ENCODE measurements at regions not wholly inside any gene's neighbourhood (a gene's known extent, or its start where the extent isn't known, plus 50 kb on each side); places are given as distances from the start of the nearest gene placed in this dataset.

DNA sequence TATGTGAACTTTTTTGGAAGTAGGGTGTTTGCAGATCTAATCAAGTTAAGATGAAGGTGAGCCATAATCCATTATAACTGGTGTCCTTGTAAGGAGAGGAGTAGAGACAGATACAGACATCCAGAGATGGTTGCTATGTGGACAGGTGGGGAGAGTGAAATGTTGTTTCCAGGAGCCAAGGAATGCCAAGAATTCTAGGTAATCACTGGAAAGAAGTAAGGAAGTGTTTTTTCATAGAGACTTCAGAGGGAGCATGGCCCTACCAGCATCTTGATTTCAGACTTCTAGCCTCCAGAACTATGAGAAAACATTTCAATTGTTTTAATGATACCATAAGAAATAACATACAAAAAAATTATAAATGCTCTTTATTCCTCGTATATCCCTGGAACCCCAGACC, 320.5 kb upstream of the ANO3 start:
- intact Hi-C loops (cut with DNase I; ENCODE audit: low total_unique reads) = no loop called here
- no peaks in the 10 kb centered on the region for H3K27me3 ChIP-seq
- H3K4me3 ChIP-seq = no peak overlapping the region
- no peak overlapping the region for H3K27ac ChIP-seq
- no peak for DNase-seq
- TF ChIP-seq, protein P1, sequence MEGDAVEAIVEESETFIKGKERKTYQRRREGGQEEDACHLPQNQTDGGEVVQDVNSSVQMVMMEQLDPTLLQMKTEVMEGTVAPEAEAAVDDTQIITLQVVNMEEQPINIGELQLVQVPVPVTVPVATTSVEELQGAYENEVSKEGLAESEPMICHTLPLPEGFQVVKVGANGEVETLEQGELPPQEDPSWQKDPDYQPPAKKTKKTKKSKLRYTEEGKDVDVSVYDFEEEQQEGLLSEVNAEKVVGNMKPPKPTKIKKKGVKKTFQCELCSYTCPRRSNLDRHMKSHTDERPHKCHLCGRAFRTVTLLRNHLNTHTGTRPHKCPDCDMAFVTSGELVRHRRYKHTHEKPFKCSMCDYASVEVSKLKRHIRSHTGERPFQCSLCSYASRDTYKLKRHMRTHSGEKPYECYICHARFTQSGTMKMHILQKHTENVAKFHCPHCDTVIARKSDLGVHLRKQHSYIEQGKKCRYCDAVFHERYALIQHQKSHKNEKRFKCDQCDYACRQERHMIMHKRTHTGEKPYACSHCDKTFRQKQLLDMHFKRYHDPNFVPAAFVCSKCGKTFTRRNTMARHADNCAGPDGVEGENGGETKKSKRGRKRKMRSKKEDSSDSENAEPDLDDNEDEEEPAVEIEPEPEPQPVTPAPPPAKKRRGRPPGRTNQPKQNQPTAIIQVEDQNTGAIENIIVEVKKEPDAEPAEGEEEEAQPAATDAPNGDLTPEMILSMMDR (IDR thresholded peaks at IDR 0.05) = no peak
- no peaks in the 10 kb centered on the region for H3K9me3 ChIP-seq
- no peaks in the 10 kb centered on the region for H3K4me1 ChIP-seq
- H3K36me3 ChIP-seq = no peaks in the 10 kb centered on the region

DNA sequence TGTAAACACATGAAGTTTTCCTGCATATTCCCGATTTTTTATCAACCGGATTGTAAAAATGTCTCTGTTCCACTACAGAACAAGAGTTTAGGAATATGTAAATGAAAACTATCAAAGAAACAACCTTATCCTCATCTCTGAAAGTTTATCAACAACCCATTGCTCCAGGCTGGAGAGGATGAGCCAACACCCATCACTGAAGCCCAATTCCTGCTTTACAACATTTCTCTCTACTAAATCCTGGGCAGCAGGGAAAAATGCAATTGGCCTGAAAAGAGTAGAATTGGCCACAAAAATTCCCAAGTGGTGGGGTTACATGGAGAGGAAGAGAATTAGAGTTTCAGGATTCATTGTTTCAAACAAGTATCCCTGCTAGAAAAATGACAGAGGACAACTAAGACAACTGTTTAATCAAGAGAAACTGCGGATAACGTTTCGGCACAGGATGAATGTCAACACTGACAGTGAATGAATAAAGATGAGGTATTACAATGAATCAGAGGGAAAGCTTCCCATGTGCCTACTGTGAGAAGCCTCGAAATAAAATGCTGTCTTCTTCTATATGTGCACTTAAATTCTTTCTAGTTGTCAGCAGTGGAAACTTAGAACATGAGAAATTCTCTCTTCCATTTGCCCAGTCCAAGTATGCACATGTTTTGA, 317.3 kb upstream of the ANO3 start:
- no peak for DNase-seq

DNA sequence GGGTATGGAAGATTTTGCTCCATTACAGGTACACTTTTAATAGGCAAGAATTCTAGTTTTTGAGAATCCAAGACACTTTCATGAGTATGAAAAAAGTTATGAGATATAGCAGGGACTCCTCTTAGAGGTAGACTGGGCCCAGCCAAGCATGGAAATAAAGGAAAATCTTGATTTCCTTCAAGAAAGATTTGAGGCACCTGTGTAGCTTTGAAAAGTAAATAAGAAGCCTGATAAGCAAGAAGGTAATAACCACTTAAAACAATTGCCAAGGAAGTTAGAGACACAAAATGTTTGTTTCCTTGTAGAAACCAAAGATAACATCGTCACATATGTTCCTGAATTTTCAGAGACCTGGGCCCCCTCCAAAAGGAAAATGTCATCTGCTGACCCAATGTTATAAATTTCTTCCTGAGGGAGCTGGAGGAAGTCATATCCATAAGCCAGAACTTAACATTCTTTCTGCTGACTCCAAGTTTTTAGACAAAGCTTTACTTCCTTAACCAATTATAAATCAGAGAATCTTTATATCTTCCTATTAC, 314.5 kb upstream of the ANO3 start:
- intact Hi-C loops (cut with DNase I; ENCODE audit: low total_unique reads) = no loop called here
- H3K36me3 ChIP-seq = no peaks in the 10 kb centered on the region
- H3K27ac ChIP-seq = no peak overlapping the region
- DNase-seq = no peak
- no peak overlapping the region for H3K4me3 ChIP-seq
- no peaks in the 10 kb centered on the region for H3K27me3 ChIP-seq
- no peaks in the 10 kb centered on the region for H3K9me3 ChIP-seq
- no peaks in the 10 kb centered on the region for H3K4me1 ChIP-seq
- TF ChIP-seq, protein P1 (IDR thresholded peaks at IDR 0.05) = no peak

More for the DNA sequence above, 317.3 kb upstream of the ANO3 start:
- TF ChIP-seq, protein P1 (IDR thresholded peaks at IDR 0.05) = no peak
- no peaks in the 10 kb centered on the region for H3K36me3 ChIP-seq
- H3K4me3 ChIP-seq = no peak overlapping the region
- H3K27me3 ChIP-seq = no peaks in the 10 kb centered on the region
- H3K4me1 ChIP-seq = no peaks in the 10 kb centered on the region
- intact Hi-C loops (cut with DNase I; ENCODE audit: low total_unique reads) = no loop called here
- H3K27ac ChIP-seq = no peak overlapping the region
- H3K9me3 ChIP-seq = no peaks in the 10 kb centered on the region

DNA sequence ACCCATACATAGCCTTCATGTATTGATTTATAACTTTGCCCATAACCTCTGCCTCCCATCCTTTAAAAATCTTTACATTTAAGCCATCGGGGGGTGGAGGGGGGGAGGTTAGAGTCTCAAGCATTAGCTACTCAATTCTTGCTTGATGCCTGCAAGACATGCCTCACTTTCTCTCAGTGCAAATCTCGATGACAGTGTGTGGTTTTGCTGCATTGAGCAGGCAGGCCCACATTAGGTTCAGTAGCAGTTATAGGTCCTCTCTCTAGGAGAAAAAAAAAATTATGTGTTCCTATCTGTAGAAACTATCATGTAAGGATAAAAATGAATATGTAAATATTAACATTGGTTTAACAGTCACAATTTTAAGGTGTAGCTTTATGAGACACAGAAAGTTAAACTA, 314.0 kb upstream of the ANO3 start:
- intact Hi-C loops (cut with DNase I; ENCODE audit: low total_unique reads) = no loop called here
- Histone ChIP-seq H3K36me3 (no peaks in the 10 kb centered on the region), H3K27ac (no peak overlapping the region), H3K4me1 (no peaks in the 10 kb centered on the region), H3K27me3 (no peaks in the 10 kb centered on the region), H3K9me3 (no peaks in the 10 kb centered on the region), H3K4me3 (no peak overlapping the region)
- TF ChIP-seq, protein P1 (IDR thresholded peaks at IDR 0.05) = no peak
- no peak for DNase-seq

DNA sequence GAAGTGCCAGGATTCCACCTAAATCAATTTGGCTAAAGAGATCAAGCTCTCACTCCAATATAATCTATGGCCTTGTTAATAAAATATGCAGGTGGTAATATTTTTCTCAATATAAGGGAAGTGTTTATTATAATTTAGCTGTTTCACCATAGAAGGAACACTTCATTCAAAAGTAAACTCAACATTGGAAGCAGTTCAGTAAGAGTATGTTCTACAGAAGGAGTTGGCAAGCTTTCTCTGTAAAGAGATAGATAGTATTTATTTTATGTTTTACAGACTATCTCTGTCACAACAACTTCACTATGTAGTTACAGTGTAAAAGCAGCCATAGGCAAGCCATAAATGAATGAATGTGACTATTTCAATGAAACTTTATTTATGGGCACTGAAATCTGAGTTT, 313.6 kb upstream of the ANO3 start:
- no peaks in the 10 kb centered on the region for H3K27me3 ChIP-seq
- no peak overlapping the region for H3K27ac ChIP-seq
- H3K4me1 ChIP-seq = no peaks in the 10 kb centered on the region
- no peaks in the 10 kb centered on the region for H3K9me3 ChIP-seq
- TF ChIP-seq, protein P1 (IDR thresholded peaks at IDR 0.05) = no peak
- no peak for DNase-seq
- no peak overlapping the region for H3K4me3 ChIP-seq
- no peaks in the 10 kb centered on the region for H3K36me3 ChIP-seq
- intact Hi-C loops (cut with DNase I; ENCODE audit: low total_unique reads) = no loop called here
